HCEC 1CT (cell line): ENCODE measurements at regions not wholly inside any gene's neighbourhood (a gene's known extent, or its start where the extent isn't known, plus 50 kb on each side); places are given as distances from the start of the nearest gene placed in this dataset.
"Not testable (repeated sequence)": the region's sequence is repeated elsewhere in the genome, so short reads cannot be mapped to it uniquely, and the experiment has no call there.

ENCODE experiments used
- DNase-seq: peaks from one replicate; pipeline ENCODE4 v3.0.0-alpha.2; 2017

DNA sequence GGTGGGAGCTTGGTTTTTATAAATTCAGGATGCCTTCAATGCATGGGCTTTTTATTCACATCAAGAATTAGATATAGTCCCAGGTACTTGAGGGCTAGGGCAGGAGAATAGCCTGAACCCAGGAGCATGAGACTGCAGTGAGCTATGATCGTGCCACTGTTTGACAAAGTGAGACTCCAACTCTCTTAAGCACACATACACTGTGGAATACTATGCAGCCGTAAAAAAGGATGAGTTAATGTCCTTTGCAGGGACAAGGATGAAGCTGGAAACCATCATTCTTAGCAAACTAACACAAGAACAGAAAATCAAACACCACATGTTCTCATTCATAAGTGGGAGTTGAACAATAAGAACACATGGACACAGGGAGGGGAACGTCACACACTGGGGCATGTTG lies 470.0 kb downstream of the SETD4 start:
- not testable (repeated sequence) for DNase-seq

DNA sequence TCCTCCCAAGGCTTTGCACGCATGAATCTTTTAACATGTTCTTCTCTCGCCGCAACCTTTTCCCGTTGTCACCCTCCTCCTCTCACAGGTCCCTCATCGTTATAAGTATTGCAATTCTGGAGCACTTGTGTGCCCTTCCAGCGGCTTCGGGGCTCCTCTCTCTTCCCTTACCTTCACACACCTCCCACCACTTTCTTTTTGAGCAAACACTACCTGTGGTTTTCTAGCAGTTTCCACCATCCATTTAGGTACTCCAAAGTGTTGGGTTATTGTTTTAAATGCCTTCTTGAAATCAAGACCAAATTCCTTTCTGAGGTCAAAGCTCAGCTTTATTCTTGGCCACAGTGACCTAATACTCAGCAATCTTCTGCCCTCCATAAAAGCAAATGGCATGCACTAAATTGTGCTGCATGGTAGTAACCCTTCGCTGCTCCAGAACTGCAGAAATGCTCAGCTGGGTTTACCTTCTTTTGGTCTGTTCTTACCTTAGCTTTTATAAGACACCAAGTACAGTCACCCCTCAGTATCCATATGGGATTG lies 472.4 kb downstream of the SETD4 start:
- DNase-seq: no peak

DNA sequence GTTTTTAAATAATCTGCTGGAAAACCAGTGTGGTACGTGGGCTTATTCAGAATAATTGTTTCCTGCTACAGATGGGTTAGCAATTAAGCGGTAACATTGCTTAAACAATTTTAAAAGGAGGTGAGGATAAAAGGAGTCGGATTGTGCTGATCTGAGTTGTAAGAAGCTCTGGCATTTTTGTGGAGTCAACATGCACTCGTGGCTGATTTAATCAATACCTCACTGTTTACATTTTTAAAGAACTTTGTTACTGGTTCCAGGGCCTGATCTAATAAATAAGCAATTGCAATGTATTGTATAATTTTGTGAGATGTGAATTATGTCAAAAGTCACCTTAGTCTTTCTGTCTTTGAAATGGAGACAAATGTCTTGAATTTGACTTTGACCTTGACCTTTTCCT lies 474.0 kb downstream of the SETD4 start:
- no peak for DNase-seq

DNA sequence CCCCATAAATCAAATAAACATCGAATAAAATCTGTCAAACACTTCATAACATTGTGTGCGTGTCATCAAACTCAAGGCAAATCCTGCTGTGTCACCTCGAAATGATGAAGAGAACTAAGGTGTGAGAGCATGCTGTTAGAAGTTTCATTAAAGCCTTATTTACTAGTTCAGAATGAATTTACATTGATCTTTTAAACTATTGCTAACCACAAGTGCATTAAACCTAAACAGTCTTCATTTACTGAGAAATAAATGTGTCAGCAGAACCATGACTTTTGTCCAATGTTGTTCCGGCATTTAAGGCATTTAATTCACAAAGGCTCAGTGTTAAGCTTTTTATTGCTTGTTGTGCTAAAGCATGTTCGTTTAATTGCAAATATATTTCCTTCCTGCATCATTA lies 474.4 kb downstream of the SETD4 start:
- DNase-seq: no peak

DNA sequence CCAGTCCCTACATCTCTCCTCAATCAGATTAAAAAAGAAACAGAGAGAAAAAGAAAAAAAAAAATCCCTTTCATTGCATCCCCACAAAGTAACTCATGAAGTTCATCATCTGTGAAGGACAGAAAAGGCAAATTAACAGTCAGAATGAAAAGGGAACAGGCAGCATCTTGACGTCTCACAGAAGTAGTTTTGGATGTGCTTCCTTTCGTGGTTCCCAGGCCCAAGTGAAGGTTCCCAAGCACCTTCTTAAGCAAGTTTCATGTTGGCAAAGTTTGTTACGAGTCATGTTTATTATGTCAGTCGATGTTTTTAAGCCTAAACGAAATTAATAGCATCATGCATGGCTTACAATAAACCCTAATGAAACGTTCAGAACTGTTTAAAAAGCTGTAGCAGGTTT lies 475.2 kb downstream of the SETD4 start:
- DNase-seq: no peak

DNA sequence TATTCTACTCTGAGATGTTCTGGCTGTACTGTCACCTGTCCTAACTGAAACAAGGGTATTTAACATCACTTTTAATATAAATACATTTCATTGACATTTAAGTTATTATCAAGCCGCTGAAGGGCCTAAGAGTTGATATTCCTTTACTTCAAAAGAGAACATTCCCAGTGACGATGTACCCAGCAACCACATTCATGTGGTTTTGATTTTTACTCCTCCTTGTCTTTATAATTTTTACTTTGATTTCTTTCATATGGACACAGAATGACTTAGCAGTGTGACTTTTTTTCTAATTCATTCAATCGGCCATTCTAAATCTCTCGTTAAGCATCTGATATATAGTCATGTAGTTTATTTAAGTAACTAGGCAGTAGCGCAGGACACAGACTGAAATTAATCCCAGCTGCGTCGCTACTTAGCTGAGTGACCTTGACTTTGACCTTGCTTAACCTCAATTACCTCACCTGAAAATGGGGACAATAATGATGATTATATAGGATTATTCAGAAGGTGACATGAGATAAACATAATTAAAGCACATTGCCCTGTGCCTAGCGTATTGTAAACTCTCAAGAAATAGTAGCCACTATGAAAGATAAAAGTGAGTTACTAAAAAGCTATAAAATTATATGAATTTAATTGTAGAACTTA lies 476.6 kb downstream of the SETD4 start:
- no peak for DNase-seq

DNA sequence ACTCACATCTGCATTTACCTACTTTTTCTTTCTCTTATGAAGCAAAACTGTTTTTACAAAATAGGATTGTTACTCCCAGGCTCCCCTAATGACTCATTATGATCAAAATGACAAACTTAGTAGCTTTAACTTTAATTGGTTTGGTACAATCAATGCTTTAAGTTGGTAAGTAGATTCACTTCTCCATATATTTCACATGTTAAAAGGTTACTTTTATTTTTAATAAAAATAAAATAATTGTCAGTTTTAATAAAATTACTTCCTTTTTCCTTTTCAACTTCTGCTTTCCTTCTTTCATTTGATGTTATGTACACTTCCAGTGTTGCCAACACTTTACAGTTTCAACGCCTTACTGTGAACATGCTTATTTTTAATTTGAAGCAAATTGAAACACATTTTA lies 477.6 kb downstream of the SETD4 start:
- no peak for DNase-seq

DNA sequence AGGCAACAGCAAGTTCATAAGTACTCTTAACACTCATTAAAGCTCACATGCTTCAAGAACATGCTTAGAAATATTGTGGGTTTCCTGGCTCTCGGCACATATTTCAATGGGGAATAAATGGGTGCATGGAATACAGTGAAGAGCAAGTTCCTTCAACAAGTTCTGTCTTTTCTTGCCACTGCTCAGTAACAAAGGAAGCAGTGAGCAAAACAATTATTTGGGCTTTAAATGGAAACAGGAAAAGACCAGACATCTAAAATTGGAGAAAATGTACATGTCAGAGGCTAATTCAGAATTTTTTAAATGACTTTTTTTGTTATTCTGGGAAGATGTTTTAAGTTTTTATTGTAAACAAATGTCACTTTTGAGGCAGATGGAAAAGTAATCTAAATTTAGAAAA lies 478.7 kb downstream of the SETD4 start:
- no peak for DNase-seq

DNA sequence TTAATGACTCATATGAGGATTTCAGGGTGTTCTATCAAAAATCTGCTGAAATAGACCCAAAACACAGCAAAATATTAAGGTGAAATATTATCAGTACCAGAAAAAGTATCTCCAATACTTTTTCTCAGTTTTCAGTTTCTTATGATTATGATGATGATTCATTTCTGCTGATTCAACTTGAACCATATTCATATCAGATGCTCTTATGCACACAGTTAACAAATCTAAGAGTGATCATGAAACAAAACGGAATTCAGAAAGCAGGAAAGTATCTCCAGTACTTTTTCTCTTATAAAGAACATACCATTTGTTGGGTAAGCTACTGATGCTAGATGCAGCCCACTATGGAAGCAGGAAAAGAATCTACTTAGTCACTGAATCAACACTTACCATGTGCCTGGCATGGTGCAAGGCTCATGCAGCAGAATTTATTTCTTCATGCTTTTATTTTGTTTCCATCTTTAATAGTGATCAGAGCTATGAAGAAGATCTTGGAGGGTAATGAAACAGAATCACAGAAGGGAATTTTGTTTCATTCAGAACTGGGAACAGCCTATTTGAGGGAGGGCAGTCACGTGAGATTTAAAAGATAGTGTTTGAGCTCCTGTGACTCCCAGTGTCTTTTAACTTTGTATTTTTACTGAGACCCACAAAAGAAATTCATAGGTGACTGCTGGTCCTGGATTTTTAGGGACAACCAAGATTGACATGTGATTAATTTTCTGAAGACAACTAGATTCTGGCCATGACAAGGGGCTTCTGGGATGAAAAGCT lies 480.6 kb downstream of the SETD4 start:
- peak; percentile 54 for DNase-seq

DNA sequence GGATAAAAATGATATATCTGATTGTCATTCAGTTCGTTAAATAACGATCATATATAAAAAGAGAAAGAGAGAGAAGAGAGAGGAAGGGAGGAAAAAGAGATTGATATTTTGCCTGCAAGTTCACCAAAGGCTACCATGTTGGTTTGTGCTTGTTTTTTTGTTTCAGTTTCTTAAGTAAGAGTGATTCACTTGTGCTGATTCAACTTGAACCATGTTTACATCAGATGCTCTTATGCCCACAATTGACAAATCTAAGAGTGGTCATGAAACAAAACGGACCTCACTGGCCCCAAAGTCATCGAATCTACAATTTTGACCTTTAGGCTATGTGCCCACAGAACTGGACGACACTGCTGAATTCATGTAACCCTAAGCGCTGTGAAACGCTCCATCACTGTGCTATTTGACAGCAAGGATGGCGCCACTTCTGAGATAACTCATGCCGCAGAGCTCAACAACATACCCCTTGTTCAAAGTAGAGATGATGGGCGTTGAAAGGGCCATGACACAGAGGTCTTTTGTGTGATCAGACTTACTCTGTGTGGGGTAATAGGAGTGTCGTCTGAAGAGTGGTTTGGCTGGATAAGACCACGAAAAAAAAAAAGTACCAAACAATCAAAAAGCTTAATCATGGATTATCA lies 481.4 kb downstream of the SETD4 start:
- peak; percentile 74 for DNase-seq

DNA sequence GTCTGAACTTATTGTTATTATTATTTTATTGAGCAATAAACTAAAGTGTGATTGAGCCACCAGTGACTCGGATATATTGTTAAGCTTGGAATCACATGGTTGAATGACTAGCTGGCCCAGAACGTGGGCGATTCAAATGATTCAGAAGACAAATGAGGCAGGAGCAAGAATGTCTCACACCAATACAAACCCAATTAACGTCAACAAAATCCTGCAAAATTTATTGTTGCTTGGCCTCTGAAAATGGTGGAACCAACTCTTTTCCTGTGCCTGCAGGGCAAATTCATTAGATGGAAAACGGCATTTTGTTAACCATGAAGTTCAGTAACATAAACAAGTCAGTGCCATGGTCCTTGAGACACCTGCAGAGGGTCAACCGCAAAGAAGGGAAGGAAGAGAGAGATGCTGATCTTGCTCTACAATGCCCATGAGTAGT lies 482.0 kb downstream of the SETD4 start:
- peak; percentile 92 for DNase-seq

DNA sequence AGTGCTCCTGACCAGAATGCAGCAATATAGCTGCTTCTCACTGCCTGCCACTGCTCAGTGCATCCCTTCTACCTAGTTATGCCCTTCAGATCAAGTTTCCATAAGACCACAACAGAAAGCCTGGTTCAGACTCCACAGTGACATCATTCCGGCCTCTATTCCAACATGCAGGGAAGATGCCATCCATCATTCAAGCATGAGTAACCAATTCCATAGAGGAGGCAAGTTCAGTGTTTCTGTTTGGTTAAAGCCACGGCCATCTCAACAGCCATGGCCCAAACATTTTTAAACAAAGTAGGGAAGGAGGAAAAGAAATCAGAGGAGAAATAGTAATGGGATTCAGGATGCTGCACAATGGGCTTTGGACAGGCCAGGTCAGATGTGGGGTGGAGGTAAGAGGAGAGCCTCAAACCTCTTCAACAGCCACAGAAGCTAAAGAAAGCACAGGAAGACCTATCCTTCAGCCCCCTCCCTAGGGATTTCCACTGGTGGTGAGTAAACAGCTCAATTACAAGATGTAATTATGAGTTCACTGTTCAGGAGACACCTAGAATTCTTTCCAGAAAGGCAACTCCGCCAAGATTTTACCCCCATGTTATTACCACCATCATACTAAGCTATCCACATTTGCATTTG lies 484.9 kb downstream of the SETD4 start:
- peak; percentile 87 for DNase-seq

DNA sequence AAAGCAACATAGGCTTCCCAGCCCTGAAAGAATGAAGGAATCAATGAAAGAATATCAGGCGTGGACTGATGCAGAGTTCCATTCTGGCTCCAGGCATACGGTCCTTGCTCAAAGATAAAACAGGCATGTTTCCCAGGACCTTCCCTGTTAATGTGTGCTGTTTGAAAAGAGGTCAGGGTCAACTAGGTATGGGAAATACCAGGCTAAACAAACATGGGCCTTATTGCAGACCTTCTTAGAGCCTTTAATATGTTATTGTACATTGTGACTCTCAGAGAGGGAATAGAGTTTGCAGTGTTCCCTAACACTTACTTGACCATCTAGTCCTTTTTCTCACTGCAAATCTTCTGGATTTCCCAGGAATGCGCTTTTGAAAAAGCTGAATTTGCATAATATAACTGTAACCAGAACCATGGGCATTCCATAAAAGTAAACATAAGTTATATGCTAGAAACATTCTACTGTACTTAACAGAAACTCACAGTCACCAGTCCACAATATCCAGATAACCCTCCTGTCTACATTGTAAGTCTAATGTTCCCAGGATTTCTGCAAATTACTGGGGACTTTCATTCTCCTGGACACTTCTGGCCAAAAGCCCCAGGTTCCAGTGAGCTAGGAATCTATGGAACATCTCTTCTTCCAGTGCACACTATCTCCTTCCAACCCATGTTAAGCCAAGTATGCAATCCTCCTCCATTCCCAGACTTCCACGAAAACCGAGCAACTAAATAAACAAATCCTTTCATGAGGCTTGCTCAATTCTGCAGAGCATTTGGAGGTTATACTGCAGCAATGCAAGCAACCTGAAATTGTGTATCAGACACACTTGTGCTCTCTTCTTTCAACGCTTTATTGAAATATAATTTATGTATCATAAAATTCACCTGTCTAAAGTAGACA lies 486.6 kb downstream of the SETD4 start:
- no peak for DNase-seq

DNA sequence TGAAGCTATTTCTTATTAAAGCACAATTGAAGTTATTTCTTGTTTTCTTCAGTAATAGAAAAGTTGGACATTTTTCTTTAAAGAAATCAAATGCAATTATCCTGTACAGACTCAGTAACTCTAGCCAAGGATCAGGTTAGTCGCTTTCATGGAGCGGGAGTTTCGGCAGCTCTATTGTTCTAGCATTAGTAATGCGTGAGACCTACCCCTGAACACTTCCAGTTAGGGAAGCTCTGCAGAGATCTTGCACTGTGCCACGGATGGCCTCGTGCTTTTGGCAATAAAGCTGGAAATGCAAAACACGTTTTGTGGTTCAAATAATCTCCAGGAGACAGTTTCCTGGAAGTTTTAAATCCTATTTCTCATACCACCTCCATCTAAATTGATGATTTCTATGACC lies 488.4 kb downstream of the SETD4 start:
- DNase-seq: no peak

DNA sequence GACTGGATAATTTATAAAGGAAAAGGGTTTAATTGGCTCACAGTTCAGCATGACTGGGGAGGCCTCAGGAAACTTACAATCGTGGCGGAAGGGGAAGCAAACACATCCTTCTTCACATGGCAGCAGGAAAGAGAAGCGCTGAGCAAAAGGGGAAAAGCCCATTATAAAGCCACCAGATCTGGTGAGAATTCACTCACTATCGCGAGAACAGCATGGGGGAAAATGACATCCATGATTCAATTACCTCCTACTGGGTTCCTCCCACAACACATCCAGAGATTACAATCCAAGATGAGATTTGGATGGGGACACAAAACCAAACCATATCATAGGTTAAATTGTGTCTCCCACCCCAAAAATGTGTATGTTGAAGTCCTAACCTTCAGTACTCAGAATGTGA lies 491.7 kb downstream of the SETD4 start:
- DNase-seq: no peak

DNA sequence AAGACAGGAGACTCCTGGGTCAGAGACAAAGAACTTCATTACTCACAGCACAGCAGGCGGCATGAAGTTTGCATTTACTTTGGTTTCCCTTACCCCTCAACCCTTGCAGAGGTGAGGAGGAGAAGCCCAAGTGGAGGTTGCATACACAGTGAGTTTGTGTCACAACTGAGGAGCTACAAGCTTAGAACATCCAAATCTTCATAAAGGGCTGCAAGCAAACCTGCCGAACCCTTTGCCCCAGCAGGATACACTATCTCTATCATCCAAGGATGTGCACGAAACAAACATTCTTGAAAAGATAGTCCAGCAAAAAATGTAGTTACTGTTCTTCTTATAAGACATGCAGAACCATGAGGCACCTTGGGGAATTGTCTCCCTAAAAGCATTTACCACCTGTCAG lies 493.5 kb downstream of the SETD4 start:
- DNase-seq: no peak

DNA sequence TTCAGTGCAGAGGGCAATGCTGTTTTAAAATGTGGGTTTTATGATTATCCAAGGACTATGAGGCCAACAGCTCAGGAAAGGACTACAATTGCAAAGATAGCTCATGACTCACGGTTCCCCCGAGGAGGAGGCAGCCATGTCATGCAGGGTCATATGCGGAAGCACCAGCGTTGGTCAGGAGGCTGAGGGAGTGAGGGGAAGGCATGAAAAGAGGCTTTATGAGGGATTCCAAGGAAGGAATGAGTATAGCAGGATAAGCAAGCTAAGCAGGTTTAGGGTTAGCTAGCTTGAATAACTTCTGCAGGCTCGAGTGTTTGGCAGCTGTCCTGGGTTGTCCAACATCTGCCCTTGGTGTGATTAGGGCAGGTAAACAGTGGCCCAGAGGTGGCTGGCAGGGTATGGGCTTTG lies 495.1 kb downstream of the SETD4 start:
- DNase-seq: peak; percentile 83

DNA sequence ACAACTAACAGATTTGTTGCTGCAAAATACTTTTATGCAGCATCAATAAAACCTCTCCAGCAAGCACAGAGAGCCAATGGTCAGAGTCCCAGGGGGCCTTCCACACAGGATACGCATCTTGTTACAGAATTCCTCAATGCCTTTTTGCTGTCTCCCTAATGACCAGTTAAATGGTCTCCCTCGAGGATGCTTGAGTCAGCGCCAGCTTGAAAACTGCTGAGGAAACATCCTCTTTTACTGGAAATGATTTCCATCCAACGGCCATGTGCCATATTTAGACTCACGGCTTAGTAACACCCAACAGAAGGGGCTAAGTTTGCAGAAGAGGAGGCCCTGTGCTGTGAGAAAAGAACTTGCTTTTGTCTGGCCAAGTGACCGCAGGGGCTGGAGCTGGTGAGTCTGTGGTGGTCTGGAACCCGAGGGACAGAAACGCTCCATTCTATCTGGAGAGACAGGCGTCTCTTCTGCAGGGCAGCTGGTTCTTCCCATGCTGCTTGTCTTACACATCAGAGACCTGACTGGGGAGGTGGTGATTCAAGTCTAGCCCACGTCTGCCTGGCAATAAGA lies 496.4 kb downstream of the SETD4 start:
- peak; percentile 76 for DNase-seq

DNA sequence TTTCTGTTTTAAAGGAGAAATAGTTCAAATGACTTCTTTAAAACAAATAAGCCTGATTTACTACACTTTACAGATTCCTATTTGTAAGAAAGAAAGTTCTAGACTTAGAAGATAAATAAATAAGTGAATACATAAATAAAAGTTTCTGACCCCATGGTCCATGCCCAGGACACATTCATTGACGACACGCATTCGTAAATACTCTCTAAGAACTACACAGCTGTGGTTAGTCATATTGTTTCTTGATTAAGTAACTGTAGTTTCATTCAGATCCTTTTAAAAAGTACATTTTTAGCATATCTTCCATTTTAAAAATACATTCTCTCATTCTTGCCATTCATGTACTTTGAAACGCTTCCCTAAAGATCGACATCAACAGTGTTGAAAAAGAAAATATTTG lies 497.4 kb downstream of the SETD4 start:
- no peak for DNase-seq

DNA sequence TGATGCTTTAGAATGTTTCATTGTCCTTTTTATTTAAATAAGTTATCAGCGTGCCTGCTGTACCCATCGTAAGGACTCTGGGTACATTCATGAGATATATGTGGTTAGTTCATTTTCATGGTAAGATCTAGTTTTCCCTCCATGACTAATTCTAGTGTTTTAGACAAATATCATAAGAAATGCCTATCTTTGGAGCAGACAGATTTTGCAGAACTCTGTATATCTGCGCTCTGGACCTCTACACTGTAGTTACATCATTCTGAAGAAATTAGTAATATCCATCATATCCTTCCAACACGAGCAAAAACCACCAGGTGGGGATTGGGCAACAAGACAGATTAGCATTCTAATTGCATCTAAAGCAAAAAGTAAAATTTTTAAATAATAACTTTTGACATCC lies 499.2 kb downstream of the SETD4 start:
- no peak for DNase-seq

DNA sequence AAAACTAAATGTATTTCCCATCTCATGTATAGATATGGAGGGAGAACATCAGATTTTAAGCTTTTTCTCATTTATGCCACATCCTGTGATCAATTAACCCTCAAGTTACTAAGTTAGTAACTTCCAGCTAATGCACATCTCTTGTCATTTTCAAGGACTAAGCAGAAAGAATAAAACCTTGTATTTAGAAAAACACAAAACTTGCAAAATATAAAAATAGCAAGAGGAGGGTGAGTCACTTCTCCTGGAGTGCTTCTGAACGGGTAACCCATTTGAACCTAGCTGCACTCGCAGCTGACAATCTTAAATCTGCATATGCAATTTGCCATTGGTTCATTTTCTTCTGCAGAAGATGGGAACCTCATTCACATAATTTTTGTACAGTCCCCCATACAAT lies 500.5 kb downstream of the SETD4 start:
- peak; percentile 68 for DNase-seq
